ENCODE measurements at regions not wholly inside any gene's neighbourhood (a gene's known extent, or its start where the extent isn't known, plus 50 kb on each side); places are given as distances from the start of the nearest gene placed in this dataset.

DNA sequence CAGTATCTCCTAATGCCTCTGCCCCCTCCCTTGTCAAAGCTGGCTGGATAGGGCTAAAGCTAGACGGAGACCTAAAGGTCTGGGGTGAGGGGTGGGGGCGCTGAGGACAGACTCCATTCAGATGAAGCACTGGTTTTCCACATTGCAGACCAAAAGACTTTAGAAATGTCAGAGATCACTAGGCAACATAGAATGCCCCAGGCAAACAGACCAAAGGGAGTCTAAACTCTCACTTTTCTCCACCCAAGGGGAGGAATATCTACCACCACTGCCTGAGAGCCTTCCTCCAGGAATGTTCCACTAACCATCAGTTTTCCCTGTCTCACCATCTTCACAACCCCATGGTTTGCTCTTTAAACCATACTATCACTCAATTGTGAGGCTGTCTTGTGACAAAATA, 106.9 kb upstream of the KRAS start:
- POLR2A ChIA-PET (ENCODE audit: partially characterized antibody): no interaction called here
- H3K36me3 ChIP-seq (ENCODE audit: control insufficient read depth in 2 of 4, insufficient read depth in 4 of 4, low read length in 3 of 4): no peaks in the 10 kb centered on the region
- no peak overlapping the region for H2BK5ac ChIP-seq (ENCODE audit: low read depth, low read length)
- H4K91ac ChIP-seq (replicated peaks; ENCODE audit: insufficient read length, low read length): no peak overlapping the region
- no peaks in the 10 kb centered on the region for H3K23me2 ChIP-seq (ENCODE audit: low read depth, low read length)
- H3K4me1 ChIP-seq (replicated peaks in 1 of 4; ENCODE audit: control insufficient read depth in 3 of 4, insufficient read depth in 4 of 4, low read length in 3 of 4): no peaks in the 10 kb centered on the region; a peak in 1 of 7 replicates
- no peak overlapping the region for H3K23ac ChIP-seq (ENCODE audit: insufficient read length)
- WGBS, 2 experiments (ENCODE audit: extremely low coverage in 1 of 2, insufficient coverage in 1 of 2, insufficient read length in 1 of 2, insufficient replicate concordance in 2 of 2, low coverage in 1 of 2, low lambda C conversion rate in 2 of 2, missing lambda C conversion rate in 1 of 2): 91% methylated on average over 2 of the region's 2 CpGs; no CpG with 5 or more reads in 1 of the 2 experiments
- H3K4ac ChIP-seq (replicated peaks; ENCODE audit: insufficient read length, low read depth, low read length): no peak overlapping the region
- H4K20me1 ChIP-seq (replicated peaks in 1 of 2; ENCODE audit: control insufficient read depth in 1 of 2, insufficient read depth in 2 of 2, low read length in 2 of 2): no peaks in the 10 kb centered on the region
- no peak overlapping the region for H3K27ac ChIP-seq (ENCODE audit: low read depth, low read length)
- no peak overlapping the region for H4K8ac ChIP-seq (ENCODE audit: extremely low read depth, insufficient read depth, low read length)
- no peak overlapping the region for H3K18ac ChIP-seq (ENCODE audit: extremely low read depth, low read length)
- H3K79me2 ChIP-seq (ENCODE audit: control insufficient read depth in 1 of 2, insufficient read depth in 2 of 2, low read length in 2 of 2): no peaks in the 10 kb centered on the region
- no peak overlapping the region for H3K14ac ChIP-seq (ENCODE audit: insufficient read length)
- no peak overlapping the region for H3K4me2 ChIP-seq (ENCODE audit: insufficient read depth in 1 of 2, low read depth in 2 of 2, low read length in 2 of 2)
- H2BK20ac ChIP-seq (ENCODE audit: low read length): no peak overlapping the region
- DNase-seq (ENCODE audit: low read depth in 1 of 2, low spot score in 2 of 2) (no peak), FAIRE-seq (no peak)
- no peaks in the 10 kb centered on the region for H3K79me1 ChIP-seq (ENCODE audit: low read depth, low read length)
- H2BK120ac ChIP-seq (replicated peaks; ENCODE audit: low read depth, low read length): no peak overlapping the region
- H2AFZ ChIP-seq (ENCODE audit: low read length): no peak overlapping the region; the same call in 1 of the 2 replicates
- no peak overlapping the region for H3K9ac ChIP-seq (replicated peaks in 1 of 4; ENCODE audit: extremely low read depth in 1 of 4, low read depth in 3 of 4, low read length in 3 of 4)
- no peak overlapping the region for H4K5ac ChIP-seq (ENCODE audit: insufficient read length, low read depth, low read length)
- no peak overlapping the region for H2BK12ac ChIP-seq (ENCODE audit: low read depth, low read length)
- TF ChIP-seq HDAC6 (IDR thresholded peaks at IDR 0.05; ENCODE audit: low read depth, low read length) (no peak), CREB1 (IDR thresholded peaks at IDR 0.05) (no peak), TAF7 (optimal IDR thresholded peaks at IDR 0.05; ENCODE audit: borderline replicate concordance, low read depth, low read length) (no peak), SIX5 (IDR thresholded peaks at IDR 0.05; ENCODE audit: low read depth, low read length) (no peak), SAP30 (IDR thresholded peaks at IDR 0.05; ENCODE audit: insufficient read depth, insufficient replicate concordance, low read length) (no peak), MAFK (IDR thresholded peaks at IDR 0.05; ENCODE audit: low read depth, low read length) (no peak), NRF1 (IDR thresholded peaks at IDR 0.05; ENCODE audit: low read depth, low read length) (no peak), KDM4A (IDR thresholded peaks at IDR 0.05; ENCODE audit: low read depth, low read length, severe bottlenecking) (no peak), TEAD4 (IDR thresholded peaks at IDR 0.05; ENCODE audit: low read depth, low read length) (no peak), KDM5A (IDR thresholded peaks at IDR 0.05; ENCODE audit: low read length) (no peak), HDAC2 (IDR thresholded peaks at IDR 0.05; ENCODE audit: borderline replicate concordance in 1 of 2, low read depth in 2 of 2, low read length in 2 of 2) (no peak), EGR1 (IDR thresholded peaks at IDR 0.05; ENCODE audit: borderline replicate concordance, low read depth, low read length) (no peak), CHD2 (IDR thresholded peaks at IDR 0.05; ENCODE audit: low read length) (no peak)
- H3K27me3 ChIP-seq (replicated peaks in 1 of 4; ENCODE audit: control insufficient read depth in 3 of 4, extremely low read depth in 1 of 4, insufficient read depth in 3 of 4, low read length in 3 of 4): no peaks in the 10 kb centered on the region; a peak in 1 of 7 replicates
- H2BK15ac ChIP-seq (ENCODE audit: low read length): no peak overlapping the region
- no peak overlapping the region for H3K56ac ChIP-seq (replicated peaks; ENCODE audit: insufficient read length, low read depth, low read length)
- no peak overlapping the region for H2AK5ac ChIP-seq (ENCODE audit: low read depth, low read length)
- H3K4me3 ChIP-seq (ENCODE audit: extremely low read depth in 1 of 4, insufficient read depth in 2 of 4, low read depth in 3 of 4, low read length in 4 of 4): no peak overlapping the region
- CTCF ChIA-PET (ENCODE audit: partially characterized antibody): interaction anchor here (1.2 to 1.7 kb wide), 3 partner anchors 9 to 146 kb away, joined by 4 to 5 read pairs (median 5); no protein-coding TSS in a partner anchor
- no peaks in the 10 kb centered on the region for H3K9me3 ChIP-seq (ENCODE audit: insufficient read depth in 2 of 2, low read depth in 1 of 2, low read length in 1 of 2)

Data from H1 (cell line).